SK-N-SH treated with all-trans-retinoic acid at 6 μM for 48 hours (cell line): ENCODE measurements at regions not wholly inside any gene's neighbourhood (a gene's known extent, or its start where the extent isn't known, plus 50 kb on each side); places are given as distances from the start of the nearest gene placed in this dataset.

ENCODE experiments used
- CSDC2 ChIP-seq: fragments of 250-450 bp; sonication (Bioruptor Pico); IDR thresholded peaks from 2 replicates; pipeline ENCODE4 v1.5.0; 2020; ENCODE audit warnings: mild to moderate bottlenecking, moderate library complexity
- ESRRG ChIP-seq: fragments of 250-450 bp; sonication (Bioruptor Pico); IDR thresholded peaks from 2 replicates; pipeline ENCODE4 v1.6.1; 2021; ENCODE audit warnings: mild to moderate bottlenecking
- ISL1 ChIP-seq: fragments of 250-450 bp; sonication (Bioruptor Pico); IDR thresholded peaks from 2 replicates; pipeline ENCODE4 v2.1.2; 2022; ENCODE audit warnings: mild to moderate bottlenecking, moderate library complexity
- OSR1 ChIP-seq: fragments of 250-450 bp; sonication (Bioruptor Pico); IDR thresholded peaks from 2 replicates; pipeline ENCODE4 v1.8.0; 2022; ENCODE audit warnings: moderate library complexity, mild to moderate bottlenecking, inconsistent platforms
- POU6F1 ChIP-seq: fragments of 250-450 bp; sonication (Bioruptor Pico); IDR thresholded peaks from 2 replicates; pipeline ENCODE4 v1.8.0; 2021; ENCODE audit warnings: low read depth, mild to moderate bottlenecking, moderate library complexity, borderline replicate concordance
- PPARA ChIP-seq: fragments of 250-450 bp; sonication (Bioruptor Pico); IDR thresholded peaks from 2 replicates; pipeline ENCODE4 v1.5.0; 2020; ENCODE audit warnings: mild to moderate bottlenecking, borderline replicate concordance
- RARB ChIP-seq: fragments of 250-450 bp; sonication (Bioruptor Pico); IDR thresholded peaks from 2 replicates; pipeline ENCODE4 v1.8.0; 2021; ENCODE audit warnings: mild to moderate bottlenecking, moderate library complexity
- SNAI2 ChIP-seq: fragments of 250-450 bp; sonication (Bioruptor Pico); IDR thresholded peaks from 2 replicates; pipeline ENCODE4 v1.5.0; 2020; ENCODE audit warnings: mild to moderate bottlenecking, moderate library complexity
- ZNF8 ChIP-seq: fragments of 450-650 bp; formaldehyde crosslinking; IDR thresholded peaks from 2 replicates; pipeline ENCODE4 v1.5.0; 2020; ENCODE audit warnings: mild to moderate bottlenecking, moderate library complexity

DNA sequence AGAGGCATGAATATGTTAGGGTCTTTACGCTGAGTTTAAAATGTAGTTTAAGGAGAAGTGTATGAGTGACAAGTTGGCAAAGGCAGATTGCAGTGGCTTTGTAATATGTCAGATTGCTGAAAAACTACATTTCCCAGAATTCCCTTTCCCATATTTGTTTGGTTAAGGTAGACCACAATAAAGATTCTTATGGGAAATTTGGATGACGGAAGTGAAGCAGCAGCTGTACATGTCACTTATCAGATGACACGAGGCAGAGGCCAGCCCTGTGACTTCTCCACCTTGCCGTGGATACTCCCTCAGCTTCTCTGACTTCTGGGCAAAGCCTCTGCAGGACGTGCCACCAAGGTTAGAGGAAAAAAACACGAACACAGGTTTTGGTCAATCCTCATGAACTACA, 229.7 kb upstream of the DKK2 start:
- TF ChIP-seq RARB (CRISPR knock-in tag) (no peak), ESRRG (CRISPR knock-in tag) (no peak), PPARA (no peak), ISL1 (CRISPR knock-in tag) (no peak), OSR1 (CRISPR knock-in tag) (no peak), SNAI2 (CRISPR knock-in tag) (no peak), ZNF8 (CRISPR knock-in tag) (no peak), POU6F1 (CRISPR knock-in tag) (no peak), CSDC2 (CRISPR knock-in tag) (no peak)
